Activated CD8-positive, alpha-beta T cell treated with anti-CD3 and anti-CD28 coated beads for 36 hours (primary cell): ENCODE measurements at regions not wholly inside any gene's neighbourhood (a gene's known extent, or its start where the extent isn't known, plus 50 kb on each side); places are given as distances from the start of the nearest gene placed in this dataset.

Source experiments
- ATAC-seq: fragments of 200-7000 bp; cut with Tn5 transposase; one replicate; pipeline ENCODE4 v1.10.0; 2021; ENCODE audit warnings: mild to moderate bottlenecking, moderate library complexity
- CTCF ChIA-PET: fragments of 350-600 bp; sonication (Branson Sonifier 250); formaldehyde crosslinking; loops from one replicate; lab custom pipeline; 2021; ENCODE audit warnings: antibody characterized with exemption; lab: Charles Lee
- POLR2A ChIA-PET: fragments of 350-600 bp; sonication (Branson Sonifier 250); formaldehyde crosslinking; loops from one replicate; lab custom pipeline; 2021; ENCODE audit warnings: antibody characterized with exemption; lab: Charles Lee
- DNase-seq: peaks from one replicate; pipeline ENCODE4 v3.0.0-alpha.2; 2020
- H3K27ac Mint-ChIP-seq: one replicate; pipeline ENCODE4 v1.8.0; 2021; ENCODE audit warnings: mild to moderate bottlenecking, mixed read lengths
- H3K27me3 Mint-ChIP-seq: one replicate; pipeline ENCODE4 v1.8.0; 2021; ENCODE audit warnings: mixed read lengths
- H3K36me3 Mint-ChIP-seq: one replicate; pipeline ENCODE4 v1.8.0; 2021; ENCODE audit warnings: low read depth, mixed read lengths
- H3K4me1 Mint-ChIP-seq: one replicate; pipeline ENCODE4 v1.8.0; 2021; ENCODE audit warnings: low read depth, mixed read lengths
- H3K4me3 Mint-ChIP-seq: one replicate; pipeline ENCODE4 v1.8.0; 2021; ENCODE audit warnings: mild to moderate bottlenecking, moderate library complexity, mixed read lengths
- H3K9me3 Mint-ChIP-seq: one replicate; pipeline ENCODE4 v1.8.0; 2021; ENCODE audit warnings: mixed read lengths
- CTCF ChIP-seq: fragments of 200-600 bp; IDR thresholded peaks from one replicate; pipeline ENCODE4 v1.8.0; 2022; ENCODE audit warnings: antibody characterized with exemption, mild to moderate bottlenecking
- intact Hi-C: fragments of 100-400 bp; cut with micrococcal nuclease; formaldehyde crosslinking; loops from one replicate; pipeline ENCODE4 v1.10.0; 2022

- Mint-ChIP-seq H3K4me1 (no peaks in the 10 kb centered on the region), H3K9me3 (no peaks in the 10 kb centered on the region), H3K27me3 (no peaks in the 10 kb centered on the region), H3K4me3 (no peak overlapping the region), H3K36me3 (no peaks in the 10 kb centered on the region), H3K27ac (no peak overlapping the region)
- no peak for TF ChIP-seq CTCF
- intact Hi-C loops: no loop called here
- POLR2A ChIA-PET: no interaction called here
- CTCF ChIA-PET: no interaction called here
- no peak for DNase-seq
- ATAC-seq: no peak
These were observed 764.0 kb upstream of the EDIL3 start for GRCh38 chr5:85148701-85149100.

- H3K9me3 Mint-ChIP-seq: peaks cover 6% of the 10 kb centered on the region
- no peaks in the 10 kb centered on the region for H3K27me3 Mint-ChIP-seq
- no peaks in the 10 kb centered on the region for H3K36me3 Mint-ChIP-seq
- no peak overlapping the region for H3K27ac Mint-ChIP-seq
- ChIA-PET POLR2A (no interaction called here), CTCF (interaction anchor here (0.6 kb wide), 1 partner anchor 13 kb away, joined by 3 read pairs; no protein-coding TSS in a partner anchor)
- DNase-seq (no peak), ATAC-seq (no peak)
- intact Hi-C loops: no loop called here
- no peak for TF ChIP-seq CTCF
- no peaks in the 10 kb centered on the region for H3K4me1 Mint-ChIP-seq
- H3K4me3 Mint-ChIP-seq: no peak overlapping the region
These were observed 774.7 kb upstream of the EDIL3 start for GRCh38 chr5:85159395-85159794.

GRCh38 chr5:85168474-85168873, 783.8 kb upstream of the EDIL3 start:
- Mint-ChIP-seq H3K9me3 (peaks cover 12% of the 10 kb centered on the region), H3K36me3 (no peaks in the 10 kb centered on the region), H3K27me3 (no peaks in the 10 kb centered on the region), H3K4me1 (no peaks in the 10 kb centered on the region), H3K4me3 (no peak overlapping the region), H3K27ac (no peak overlapping the region)
- ATAC-seq (no peak), DNase-seq (no peak)
- ChIA-PET CTCF (no interaction called here), POLR2A (no interaction called here)
- intact Hi-C loops: no loop called here
- TF ChIP-seq CTCF: no peak

- ATAC-seq: no peak
- no peak overlapping the region for H3K4me3 Mint-ChIP-seq
- CTCF ChIA-PET: no interaction called here
These were observed 785.5 kb upstream of the EDIL3 start for GRCh38 chr5:85170183-85170582.

GRCh38 chr5:85173469-85173868, 788.8 kb upstream of the EDIL3 start:
- no peak overlapping the region for H3K27ac Mint-ChIP-seq
- CTCF ChIA-PET: no interaction called here
- intact Hi-C loops: no loop called here
- no peaks in the 10 kb centered on the region for H3K4me1 Mint-ChIP-seq
- no peaks in the 10 kb centered on the region for H3K27me3 Mint-ChIP-seq
- no peak overlapping the region for H3K4me3 Mint-ChIP-seq
- TF ChIP-seq CTCF: no peak
- no peaks in the 10 kb centered on the region for H3K36me3 Mint-ChIP-seq
- ATAC-seq (no peak), DNase-seq (no peak)
- no peaks in the 10 kb centered on the region for H3K9me3 Mint-ChIP-seq
- POLR2A ChIA-PET: no interaction called here

More at GRCh38 chr5:85170183-85170582, 785.5 kb upstream of the EDIL3 start:
- POLR2A ChIA-PET: no interaction called here
- H3K27me3 Mint-ChIP-seq: no peaks in the 10 kb centered on the region
- peaks cover 10% of the 10 kb centered on the region for H3K9me3 Mint-ChIP-seq
- no peaks in the 10 kb centered on the region for H3K4me1 Mint-ChIP-seq
- H3K36me3 Mint-ChIP-seq: no peaks in the 10 kb centered on the region
- H3K27ac Mint-ChIP-seq: no peak overlapping the region
- no peak for DNase-seq
- intact Hi-C loops: no loop called here
- no peak for TF ChIP-seq CTCF
